ENCODE measurements at regions not wholly inside any gene's neighbourhood (a gene's known extent, or its start where the extent isn't known, plus 50 kb on each side); places are given as distances from the start of the nearest gene placed in this dataset.
"Not testable (repeated sequence)": the region's sequence is repeated elsewhere in the genome, so short reads cannot be mapped to it uniquely, and the experiment has no call there.

DNA sequence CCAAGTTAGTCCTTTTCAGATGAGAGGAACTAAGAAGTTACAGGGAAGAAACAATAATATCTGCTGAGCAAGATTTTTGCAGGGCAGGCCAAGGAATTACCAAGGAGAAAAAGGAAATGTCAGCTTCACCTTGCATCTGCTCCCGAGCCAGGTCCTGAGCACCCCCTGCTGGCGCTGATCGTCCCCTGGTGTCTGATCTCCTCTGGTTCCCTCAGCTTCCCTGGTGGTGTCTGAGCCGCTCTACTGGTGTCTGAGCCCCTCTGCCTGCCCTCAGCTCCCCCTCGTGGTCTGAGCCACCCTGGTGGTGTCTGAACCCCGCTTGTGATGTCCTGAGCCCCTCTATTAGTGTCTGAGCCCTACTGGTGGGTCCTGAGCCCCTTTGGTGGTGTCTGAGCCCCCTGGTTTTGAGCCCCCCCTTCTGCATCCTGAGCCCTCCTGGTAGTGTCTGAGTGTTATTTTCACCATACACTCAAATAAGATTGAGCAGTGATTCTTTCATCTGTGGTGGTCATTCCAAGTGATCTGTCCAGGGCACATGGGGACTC is 196.6 kb upstream of the POTEB2 start:
- not testable (repeated sequence) for H3K4me1 Mint-ChIP-seq; H3K4me3 Mint-ChIP-seq; H3K36me3 Mint-ChIP-seq; DNase-seq; H3K27me3 Mint-ChIP-seq (ENCODE audit: low read depth in 3 of 3); H3K27ac Mint-ChIP-seq; H3K9me3 Mint-ChIP-seq

DNA sequence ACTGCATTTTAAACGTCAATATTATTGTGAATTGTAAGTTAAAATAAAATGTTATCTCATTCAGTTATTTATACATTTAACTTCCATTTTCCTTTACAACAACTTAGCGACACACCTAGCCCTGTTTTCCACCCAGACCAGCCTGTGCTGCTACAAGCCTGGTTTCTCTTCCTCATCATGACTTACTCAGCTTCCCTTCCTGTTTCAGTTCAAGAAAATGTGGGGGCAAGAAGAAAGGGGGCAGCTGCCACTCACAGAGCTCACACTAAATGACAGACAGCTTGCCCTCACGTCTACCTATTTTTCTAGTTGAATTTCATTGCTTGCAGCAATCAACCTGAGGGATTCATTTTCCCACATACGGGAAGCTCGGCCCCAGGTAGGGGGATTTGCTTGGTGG is 185.8 kb upstream of the POTEB2 start:
- DNase-seq; H3K4me1 Mint-ChIP-seq; H3K27ac Mint-ChIP-seq; H3K4me3 Mint-ChIP-seq; H3K36me3 Mint-ChIP-seq; H3K9me3 Mint-ChIP-seq; H3K27me3 Mint-ChIP-seq (ENCODE audit: low read depth in 3 of 3): not testable (repeated sequence)

DNA sequence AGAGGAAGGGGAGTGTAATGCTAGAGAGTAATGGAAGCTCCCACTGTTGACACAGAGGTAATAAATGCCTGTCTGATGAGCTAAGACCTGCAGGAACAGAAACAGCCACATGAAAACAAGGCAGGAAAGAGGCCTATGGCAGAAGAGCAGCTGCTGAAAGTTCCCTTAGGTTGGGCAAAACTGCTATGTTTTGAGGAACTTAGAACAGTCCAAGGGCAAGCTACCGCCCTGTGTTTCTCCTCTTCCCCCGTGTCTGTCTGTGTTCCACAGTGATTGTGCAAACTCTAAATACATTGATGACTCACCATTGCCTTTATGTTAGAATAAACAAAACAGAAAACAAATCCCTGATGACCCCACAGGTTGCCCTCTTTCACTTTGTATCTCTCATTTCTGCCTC is 165.6 kb upstream of the POTEB2 start:
- H3K36me3 Mint-ChIP-seq; H3K9me3 Mint-ChIP-seq; H3K4me3 Mint-ChIP-seq; DNase-seq; H3K4me1 Mint-ChIP-seq; H3K27ac Mint-ChIP-seq; H3K27me3 Mint-ChIP-seq (ENCODE audit: low read depth in 3 of 3): not testable (repeated sequence)

DNA sequence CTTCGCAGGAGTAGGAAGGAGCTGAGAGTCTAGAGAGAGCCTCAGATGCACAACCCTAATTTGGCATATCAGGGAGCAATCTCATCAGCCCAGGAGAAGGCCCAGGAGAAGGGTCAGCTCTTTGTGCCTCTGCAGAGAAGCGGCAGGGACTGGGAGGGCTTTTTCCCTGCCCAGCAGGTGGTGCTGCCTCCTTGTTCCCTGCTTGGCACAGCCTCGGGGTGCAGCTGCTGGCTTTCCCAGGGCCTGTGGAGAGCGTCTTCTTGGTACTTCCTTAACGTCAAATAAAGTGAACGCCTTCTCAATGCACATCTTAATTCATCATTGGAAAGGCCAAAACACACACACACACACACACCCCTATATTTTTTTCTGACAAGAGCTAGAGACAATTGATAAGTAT is 162.9 kb upstream of the POTEB2 start:
- not testable (repeated sequence) for H3K4me1 Mint-ChIP-seq; DNase-seq; H3K4me3 Mint-ChIP-seq; H3K27me3 Mint-ChIP-seq (ENCODE audit: low read depth in 3 of 3); H3K27ac Mint-ChIP-seq; H3K9me3 Mint-ChIP-seq; H3K36me3 Mint-ChIP-seq

DNA sequence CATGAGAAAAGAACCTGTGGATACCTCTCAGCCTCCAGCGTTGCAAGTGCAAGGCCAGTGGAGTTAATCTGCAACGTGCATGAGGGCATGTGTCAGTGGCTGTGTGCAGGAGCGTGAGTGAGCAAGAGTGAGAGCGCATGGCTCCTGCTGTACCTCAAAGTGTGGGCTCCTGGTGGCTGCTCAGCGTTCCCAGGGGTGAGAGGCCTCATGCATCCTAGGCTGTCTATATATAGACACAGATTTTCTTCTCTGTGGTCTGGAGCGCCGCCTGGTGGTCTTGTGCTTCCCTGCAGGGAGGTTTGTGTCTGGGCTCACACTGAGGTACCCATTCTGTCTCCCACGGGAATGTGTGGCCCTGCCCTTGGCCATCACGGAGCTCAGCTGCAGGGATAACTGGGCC is 161.8 kb upstream of the POTEB2 start:
- H3K9me3 Mint-ChIP-seq; H3K4me3 Mint-ChIP-seq; H3K4me1 Mint-ChIP-seq; H3K27ac Mint-ChIP-seq; H3K27me3 Mint-ChIP-seq (ENCODE audit: low read depth in 3 of 3); H3K36me3 Mint-ChIP-seq; DNase-seq: not testable (repeated sequence)

DNA sequence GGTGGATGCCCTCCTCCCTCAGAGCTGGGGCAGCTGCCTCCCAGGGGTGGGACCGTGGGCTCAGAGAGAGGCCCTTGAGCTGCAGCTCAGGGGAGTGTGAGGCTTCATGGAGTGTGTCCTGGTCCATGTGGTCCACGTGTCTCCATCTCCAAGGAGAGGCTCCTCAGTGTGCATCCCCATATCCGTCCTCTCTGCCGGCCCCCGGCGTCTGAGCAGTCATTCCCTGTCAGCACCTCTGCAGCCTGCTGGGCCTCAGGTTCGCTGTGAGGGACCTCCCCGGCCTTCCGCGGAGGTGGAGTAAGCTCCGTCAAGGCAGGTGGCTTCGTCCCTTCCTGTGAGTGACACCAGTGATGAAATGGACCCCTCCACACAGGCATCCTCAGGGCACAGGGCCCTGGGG is 160.7 kb upstream of the POTEB2 start:
- H3K4me3 Mint-ChIP-seq; H3K27me3 Mint-ChIP-seq (ENCODE audit: low read depth in 3 of 3); H3K9me3 Mint-ChIP-seq; H3K27ac Mint-ChIP-seq; H3K4me1 Mint-ChIP-seq; H3K36me3 Mint-ChIP-seq; DNase-seq: not testable (repeated sequence)

DNA sequence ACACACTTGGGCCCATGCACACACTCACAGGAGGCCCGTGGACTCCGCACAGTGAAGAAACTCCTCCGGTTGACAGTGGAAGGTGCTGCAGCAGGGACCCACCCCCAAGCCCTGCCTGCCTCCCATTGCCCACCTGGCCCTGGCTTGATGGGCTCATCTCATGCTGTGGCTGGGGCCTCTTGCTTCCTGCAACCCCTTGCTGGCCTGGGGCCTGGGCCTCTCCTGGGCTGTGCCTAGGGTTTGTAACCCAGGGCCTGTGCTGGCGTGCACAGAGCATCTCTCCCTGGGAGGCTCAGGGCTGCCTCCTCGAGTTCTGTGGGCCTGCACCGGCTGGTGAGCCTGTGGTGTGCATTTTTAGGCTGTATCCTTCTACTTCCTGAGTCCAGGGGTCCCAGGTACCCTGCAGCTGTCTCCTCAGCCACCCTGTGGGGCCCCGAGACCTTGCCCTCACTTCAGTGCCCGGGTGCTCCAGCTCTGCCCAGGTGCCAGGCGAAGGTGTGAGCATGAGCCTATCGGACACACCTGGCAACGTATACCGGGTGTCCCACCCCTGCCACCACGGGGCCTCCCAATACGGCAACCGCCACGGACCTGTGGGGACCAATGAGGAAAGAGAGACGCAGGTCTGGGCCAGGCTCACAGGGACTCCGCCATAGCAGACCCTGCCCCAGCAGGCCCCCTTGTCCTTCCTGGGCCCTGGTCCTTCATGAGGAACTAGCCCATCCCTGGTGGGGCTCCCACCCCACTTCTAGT is 158.3 kb upstream of the POTEB2 start:
- H3K4me1 Mint-ChIP-seq; H3K4me3 Mint-ChIP-seq; H3K9me3 Mint-ChIP-seq; H3K27ac Mint-ChIP-seq; H3K36me3 Mint-ChIP-seq; DNase-seq; H3K27me3 Mint-ChIP-seq (ENCODE audit: low read depth in 3 of 3): not testable (repeated sequence)

DNA sequence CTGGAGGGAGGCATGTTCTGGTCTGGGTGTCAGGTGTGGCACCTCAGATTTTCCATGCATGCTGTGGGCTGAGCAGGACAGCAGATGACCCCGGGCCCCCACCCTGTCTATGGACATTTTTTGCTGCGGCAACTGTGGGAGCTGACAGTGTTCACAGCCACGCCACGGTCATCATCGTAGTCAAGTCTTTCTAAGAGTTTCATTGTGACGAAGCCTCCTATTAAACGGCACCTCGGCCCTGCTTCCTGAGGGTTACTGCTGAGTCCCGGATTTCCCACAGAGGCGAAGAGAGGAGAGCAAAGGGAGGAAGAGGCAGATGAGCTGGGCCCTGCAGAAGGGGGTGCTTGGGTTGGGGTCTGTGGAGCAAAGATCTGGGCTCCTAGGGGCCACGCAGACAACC is 152.1 kb upstream of the POTEB2 start:
- H3K36me3 Mint-ChIP-seq; H3K27me3 Mint-ChIP-seq (ENCODE audit: low read depth in 3 of 3); H3K4me3 Mint-ChIP-seq; H3K9me3 Mint-ChIP-seq; H3K27ac Mint-ChIP-seq; H3K4me1 Mint-ChIP-seq; DNase-seq: not testable (repeated sequence)

DNA sequence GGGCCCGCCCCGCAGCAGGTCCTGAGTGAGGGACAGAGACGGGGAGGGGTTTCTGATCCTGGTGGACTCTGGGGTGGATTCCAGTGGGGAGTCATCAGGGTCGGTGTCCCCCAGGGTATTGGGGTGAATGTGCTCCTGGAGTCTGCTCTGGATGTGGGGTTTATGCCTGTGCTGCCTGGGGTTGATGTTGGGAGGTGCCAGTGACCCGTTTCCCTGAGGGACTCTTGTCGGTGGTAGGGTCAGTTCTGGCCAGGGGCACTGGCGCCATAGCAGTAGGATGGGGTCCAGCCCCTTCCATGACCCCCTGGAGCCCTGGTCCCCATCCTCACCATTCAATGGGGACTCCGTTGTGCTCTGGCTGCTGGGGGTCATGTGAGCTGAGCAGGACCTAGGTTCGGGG is 151.2 kb upstream of the POTEB2 start:
- H3K27ac Mint-ChIP-seq; H3K27me3 Mint-ChIP-seq (ENCODE audit: low read depth in 3 of 3); H3K36me3 Mint-ChIP-seq; DNase-seq; H3K4me1 Mint-ChIP-seq; H3K9me3 Mint-ChIP-seq; H3K4me3 Mint-ChIP-seq: not testable (repeated sequence)

DNA sequence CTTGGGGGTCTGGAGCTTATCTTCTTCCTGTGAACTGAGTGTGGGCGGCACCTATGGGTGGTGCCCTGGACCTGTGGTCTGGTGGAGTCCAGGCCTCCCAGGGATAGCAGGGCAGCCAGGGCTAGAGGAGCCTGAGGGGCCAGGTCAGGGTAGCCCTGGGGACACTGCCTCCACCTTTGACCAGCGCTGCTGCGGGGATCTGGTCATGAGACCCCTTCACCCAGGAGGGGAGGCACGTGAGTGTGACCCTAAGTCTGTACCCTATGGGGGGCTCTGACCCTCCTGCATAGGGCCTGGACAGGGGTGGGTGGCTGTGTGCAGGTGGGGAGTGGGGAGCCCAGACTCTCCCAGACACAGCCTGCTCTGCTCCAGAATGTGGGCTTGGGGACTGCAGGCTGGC is 150.5 kb upstream of the POTEB2 start:
- H3K27ac Mint-ChIP-seq; H3K4me3 Mint-ChIP-seq; H3K36me3 Mint-ChIP-seq; H3K27me3 Mint-ChIP-seq (ENCODE audit: low read depth in 3 of 3); H3K9me3 Mint-ChIP-seq; H3K4me1 Mint-ChIP-seq; DNase-seq: not testable (repeated sequence)

DNA sequence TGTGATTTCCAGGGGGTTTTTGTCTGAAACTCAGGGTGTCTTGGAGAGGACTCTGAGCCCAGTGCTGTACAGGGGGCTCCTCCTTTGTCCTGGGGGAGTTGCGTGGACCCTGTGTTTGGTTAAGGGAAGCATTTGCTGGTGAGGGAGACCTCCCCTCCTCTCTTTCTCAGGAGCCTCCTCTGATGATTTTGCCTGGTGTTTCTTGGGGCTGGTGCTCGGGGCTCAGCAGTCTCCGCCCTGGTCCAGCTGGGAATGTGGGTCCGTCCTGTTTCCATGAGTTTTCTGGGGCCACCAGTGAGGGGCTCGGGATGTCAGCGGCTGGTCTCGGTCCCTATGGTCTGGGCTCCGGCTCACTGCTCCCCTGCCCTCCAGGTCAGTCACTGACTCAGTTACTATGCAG is 149.1 kb upstream of the POTEB2 start:
- H3K27ac Mint-ChIP-seq; DNase-seq; H3K4me3 Mint-ChIP-seq; H3K36me3 Mint-ChIP-seq; H3K9me3 Mint-ChIP-seq; H3K4me1 Mint-ChIP-seq; H3K27me3 Mint-ChIP-seq (ENCODE audit: low read depth in 3 of 3): not testable (repeated sequence)

DNA sequence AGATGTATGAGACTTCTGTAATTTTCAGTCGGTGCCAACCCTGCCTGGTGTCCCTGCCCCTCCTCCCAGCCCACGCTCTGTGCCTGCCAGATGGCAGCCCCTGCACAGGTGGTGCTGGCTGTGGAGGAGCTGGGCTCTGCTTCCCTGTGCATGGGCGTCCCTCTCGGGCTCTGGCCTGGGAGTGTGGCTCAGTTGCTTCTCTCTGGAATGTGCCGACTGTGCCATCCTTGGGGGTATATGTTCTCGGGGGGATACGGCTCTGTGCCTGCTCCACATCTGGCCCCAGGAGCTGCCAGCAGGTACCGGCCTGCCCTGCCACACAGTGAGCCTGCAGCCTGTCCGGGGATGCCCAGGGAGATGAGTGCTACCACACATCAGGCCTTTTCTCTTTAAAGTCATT is 147.2 kb upstream of the POTEB2 start:
- DNase-seq; H3K4me1 Mint-ChIP-seq; H3K27me3 Mint-ChIP-seq (ENCODE audit: low read depth in 3 of 3); H3K36me3 Mint-ChIP-seq; H3K27ac Mint-ChIP-seq; H3K4me3 Mint-ChIP-seq; H3K9me3 Mint-ChIP-seq: not testable (repeated sequence)

DNA sequence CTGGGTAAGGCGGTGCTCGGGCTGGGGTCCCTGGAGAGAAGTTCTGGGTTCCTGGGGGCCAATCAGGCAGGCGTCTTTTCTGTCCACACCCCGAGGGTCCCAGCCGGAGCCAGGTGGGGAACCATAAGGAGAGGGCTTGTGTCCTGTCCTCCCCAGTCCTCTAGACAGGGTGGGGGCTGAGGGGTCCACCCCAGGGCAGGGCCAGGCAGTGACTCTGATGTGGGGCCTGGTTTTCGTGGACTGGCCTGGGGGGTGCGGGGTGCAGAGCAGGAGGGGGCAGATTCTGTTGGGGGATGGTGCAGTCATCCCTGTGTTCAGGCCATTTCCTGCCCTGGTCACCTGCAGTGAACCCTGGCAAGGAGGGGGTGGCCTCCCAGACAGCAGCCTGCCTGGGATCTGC is 143.5 kb upstream of the POTEB2 start:
- not testable (repeated sequence) for H3K4me3 Mint-ChIP-seq; DNase-seq; H3K27me3 Mint-ChIP-seq (ENCODE audit: low read depth in 3 of 3); H3K36me3 Mint-ChIP-seq; H3K9me3 Mint-ChIP-seq; H3K4me1 Mint-ChIP-seq; H3K27ac Mint-ChIP-seq

DNA sequence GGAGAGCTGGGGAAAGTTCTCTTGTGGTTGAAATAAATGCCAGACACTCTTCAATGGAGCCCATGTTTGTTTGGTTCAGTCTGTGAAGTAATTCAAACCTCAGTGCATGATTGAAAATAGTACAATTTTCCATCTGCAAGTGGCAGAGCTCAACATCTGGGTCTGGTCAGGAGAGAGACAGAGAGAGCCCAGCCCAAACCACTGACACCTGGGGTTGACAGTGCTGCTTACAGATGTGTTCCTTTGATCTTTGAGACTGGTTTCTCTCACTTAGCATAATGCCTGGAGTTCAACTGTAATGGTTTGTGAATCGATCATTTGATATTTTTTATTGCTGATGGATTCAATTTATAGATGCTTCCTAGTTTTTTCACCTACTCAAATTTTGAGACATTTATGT is 137.3 kb upstream of the POTEB2 start:
- H3K36me3 Mint-ChIP-seq; H3K4me1 Mint-ChIP-seq; DNase-seq; H3K27me3 Mint-ChIP-seq (ENCODE audit: low read depth in 3 of 3); H3K9me3 Mint-ChIP-seq; H3K27ac Mint-ChIP-seq; H3K4me3 Mint-ChIP-seq: not testable (repeated sequence)

DNA sequence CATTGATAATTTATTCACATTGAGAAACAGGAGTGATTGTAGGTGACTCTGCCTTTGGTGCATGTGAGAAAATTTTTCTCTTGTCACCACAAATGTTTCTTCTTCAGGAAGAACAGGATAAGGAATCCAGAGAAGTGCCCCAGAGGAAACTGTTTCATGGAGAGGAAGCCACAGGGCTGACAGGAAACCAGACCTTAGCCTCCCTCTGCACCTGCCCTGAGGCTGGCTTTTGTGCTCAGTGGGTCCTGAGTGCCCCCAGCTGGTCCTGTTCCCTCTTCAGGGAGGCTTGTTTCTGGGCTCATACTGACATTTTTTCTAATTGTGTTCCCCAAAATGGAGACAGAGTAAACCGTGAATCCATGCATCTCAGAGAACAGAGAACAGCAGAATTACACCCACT is 135.8 kb upstream of the POTEB2 start:
- not testable (repeated sequence) for H3K4me3 Mint-ChIP-seq; H3K9me3 Mint-ChIP-seq; DNase-seq; H3K27me3 Mint-ChIP-seq (ENCODE audit: low read depth in 3 of 3); H3K4me1 Mint-ChIP-seq; H3K27ac Mint-ChIP-seq; H3K36me3 Mint-ChIP-seq

Measured in immature natural killer cell (primary cell).